HepG2 (cell line): ENCODE measurements at regions not wholly inside any gene's neighbourhood (a gene's known extent, or its start where the extent isn't known, plus 50 kb on each side); places are given as distances from the start of the nearest gene placed in this dataset.
A peak's percentile ranks its signal among the peaks of the same experiment; 100 is the strongest.

ENCODE experiments used
- ATAC-seq: fragments of 200-7000 bp; cut with Tn5 transposase; 3 replicates; pipeline ENCODE4 v1.9.1; 2020; ENCODE audit warnings: mild to moderate bottlenecking, moderate library complexity
- BruUV-seq: library from RNA; stranded (reverse); fragments of 400-500 nt; replicated peaks from 2 replicates; lab custom pipeline; 2021; lab: Mats Ljungman, UMichigan
- CTCF ChIA-PET: fragments of 300-600 bp; formaldehyde crosslinking; extraction: SDS; loops from one replicate; lab custom pipeline; 2021; ENCODE audit warnings: low total read pairs, inconsistent platforms, low intra/inter-chr PET ratio; lab: Yijun Ruan, JAX
- POLR2A ChIA-PET: fragments of 350-600 bp; sonication (Branson Sonifier 250); formaldehyde crosslinking; loops from one replicate; lab custom pipeline; 2020; ENCODE audit warnings: antibody characterized with exemption, inconsistent platforms; lab: Yijun Ruan, JAX
- DNase-seq: peaks from one replicate; pipeline ENCODE4 v3.0.0-alpha.2; 2015; ENCODE audit warnings: low spot score
- FAIRE-seq: peaks from 3 replicates; lab custom pipeline; 2011; peaks lifted over from hg19 to GRCh38; lab: Jason Lieb, UNC
- H2AFZ ChIP-seq: one replicate; pipeline ENCODE4 v1.6.1; 2011; ENCODE audit warnings: low read length, inconsistent platforms
- H3K27ac ChIP-seq: fragments of 300-600 bp; 3 replicates; pipeline ENCODE4 v1.8.0; 2011; ENCODE audit warnings: mixed run types, mild to moderate bottlenecking, mixed read lengths, low read length, inconsistent platforms; ENCODE audit not compliant: insufficient read depth; ENCODE audit errors: extremely low read length
- H3K27me3 ChIP-seq, 2 experiments: fragments of 200-600 bp in 1 of 2; 2 replicates in 1 of 2; 3 replicates in 1 of 2; pipeline versions ENCODE4 v1.6.0 to v1.8.0; 2011; ENCODE audit warnings: low read length in 2 of 2, mild to moderate bottlenecking in 2 of 2, moderate library complexity in 2 of 2, inconsistent platforms in 1 of 2; ENCODE audit not compliant: insufficient read depth in 2 of 2, control insufficient read depth in 1 of 2
- H3K36me3 ChIP-seq, 2 experiments: fragments of 200-600 bp in 1 of 2; replicated peaks in 1 of 2; 2 replicates in 1 of 2; 3 replicates in 1 of 2; pipeline versions ENCODE4 v1.5.1 to v1.8.0; 2011; ENCODE audit warnings: low read length in 2 of 2, inconsistent platforms in 1 of 2; ENCODE audit not compliant: insufficient read depth in 2 of 2, control insufficient read depth in 1 of 2
- H3K4me1 ChIP-seq: 2 replicates; pipeline ENCODE4 v1.5.1; 2012; ENCODE audit warnings: low read length, inconsistent platforms; ENCODE audit not compliant: insufficient read depth
- H3K4me2 ChIP-seq: 2 replicates; pipeline ENCODE4 v1.6.0; 2011; ENCODE audit warnings: low read depth, low read length, inconsistent platforms
- H3K4me3 ChIP-seq, 3 experiments: fragments of 200-600 bp in 1 of 3; sonication (generic), shearing (Covaris generic) in 1 of 3; replicated peaks in 1 of 3; 2 replicates each; pipeline ENCODE4 v1.5.1; 2011 to 2016; ENCODE audit warnings: low read length in 3 of 3, inconsistent platforms in 2 of 3, low read depth in 2 of 3, mild to moderate bottlenecking in 2 of 3, control low read depth in 1 of 3, mixed read lengths in 1 of 3; ENCODE audit not compliant: insufficient read depth in 1 of 3
- H3K79me2 ChIP-seq: one replicate; pipeline ENCODE4 v1.6.1; 2011; ENCODE audit warnings: low read length, inconsistent platforms; ENCODE audit not compliant: insufficient read depth
- H3K9ac ChIP-seq: 2 replicates; pipeline ENCODE4 v1.6.0; 2011; ENCODE audit warnings: mild to moderate bottlenecking, low read depth, low read length, inconsistent platforms; ENCODE audit not compliant: insufficient read depth
- H3K9me3 ChIP-seq: 2 replicates; pipeline ENCODE4 v1.5.1; 2012; ENCODE audit warnings: mild to moderate bottlenecking, low read length
- H4K20me1 ChIP-seq: 2 replicates; pipeline ENCODE4 v1.6.0; 2011; ENCODE audit warnings: inconsistent platforms, mild to moderate bottlenecking, low read length, moderate library complexity; ENCODE audit not compliant: insufficient read depth
- CAMTA2 ChIP-seq: sonication (generic); formaldehyde crosslinking; IDR thresholded peaks from 2 replicates; pipeline ENCODE4 v1.4.0; 2020; ENCODE audit warnings: mild to moderate bottlenecking, missing genetic modification reagents, borderline replicate concordance
- CTCF ChIP-seq: sonication (generic); formaldehyde crosslinking; IDR thresholded peaks from 2 replicates; pipeline ENCODE4 v1.5.0; 2020; ENCODE audit warnings: mild to moderate bottlenecking, missing genetic modification reagents, moderate library complexity
- FOXJ3 ChIP-seq: sonication (generic); formaldehyde crosslinking; IDR thresholded peaks from 2 replicates; pipeline ENCODE4 v1.4.0; 2020; ENCODE audit warnings: missing genetic modification reagents, mild to moderate bottlenecking, borderline replicate concordance
- JUNB ChIP-seq: sonication (generic); formaldehyde crosslinking; IDR thresholded peaks from 2 replicates; pipeline ENCODE4 v1.8.0; 2022; ENCODE audit warnings: missing genetic modification reagents, mild to moderate bottlenecking, borderline replicate concordance
- KLF15 ChIP-seq: sonication (generic); formaldehyde crosslinking; IDR thresholded peaks from 2 replicates; pipeline ENCODE4 v1.8.1; 2023; ENCODE audit warnings: borderline replicate concordance, mild to moderate bottlenecking, inconsistent platforms, missing genetic modification reagents, mixed read lengths
- MAF1 ChIP-seq: sonication (generic); formaldehyde crosslinking; IDR thresholded peaks from 2 replicates; pipeline ENCODE4 v1.5.0; 2020; ENCODE audit warnings: missing genetic modification reagents, borderline replicate concordance
- MAX ChIP-seq: IDR thresholded peaks from 2 replicates; pipeline ENCODE4 v1.6.1; 2012; ENCODE audit warnings: inconsistent platforms
- NFATC3 ChIP-seq: sonication (generic); formaldehyde crosslinking; IDR thresholded peaks from 2 replicates; pipeline ENCODE4 v1.5.1; 2020; ENCODE audit warnings: mild to moderate bottlenecking, missing genetic modification reagents
- NONO ChIP-seq, 2 experiments: fragments of 450-650 bp in 1 of 2; sonication (generic) in 1 of 2; formaldehyde crosslinking in 1 of 2; IDR thresholded peaks in 1 of 2; conservative IDR thresholded peaks in 1 of 2; 2 replicates each; pipeline versions ENCODE4 v1.6.1 to v1.8.0; 2017 to 2022; ENCODE audit warnings: mild to moderate bottlenecking in 1 of 2, missing genetic modification reagents in 1 of 2, moderate library complexity in 1 of 2
- SMAD1 ChIP-seq: sonication (generic); formaldehyde crosslinking; IDR thresholded peaks from 2 replicates; pipeline ENCODE4 v1.4.0; 2020; ENCODE audit warnings: missing genetic modification reagents, low read depth, mild to moderate bottlenecking, borderline replicate concordance
- STAT5B ChIP-seq: sonication (generic); formaldehyde crosslinking; IDR thresholded peaks from 2 replicates; pipeline ENCODE4 v1.4.0; 2020; ENCODE audit warnings: missing genetic modification reagents
- XBP1 ChIP-seq: sonication (generic); formaldehyde crosslinking; IDR thresholded peaks from 2 replicates; pipeline ENCODE4 v1.5.0; 2020; ENCODE audit warnings: missing genetic modification reagents
- ZNF143 ChIP-seq: sonication (generic); formaldehyde crosslinking; IDR thresholded peaks from 2 replicates; pipeline ENCODE4 v1.4.0; 2020; ENCODE audit warnings: missing genetic modification reagents
- ZNF17 ChIP-seq: sonication (generic); formaldehyde crosslinking; IDR thresholded peaks from 2 replicates; pipeline ENCODE4 v1.5.0; 2020; ENCODE audit warnings: mild to moderate bottlenecking, missing genetic modification reagents
- ZNF3 ChIP-seq: IDR thresholded peaks from 2 replicates; pipeline ENCODE4 v1.7.0; 2017; ENCODE audit warnings: inconsistent platforms
- in situ Hi-C: cut with HindIII; loops from 2 replicates; pipeline ENCODE4 v1.10.0; 2017; ENCODE audit warnings: low pct_unique_long_range_greater_than_20kb; ENCODE audit not compliant: extremely low pct_ligation_motif_present
- intact Hi-C: fragments of 100-400 bp; cut with micrococcal nuclease; formaldehyde crosslinking; loops from one replicate; pipeline ENCODE4 v1.10.0; 2022; ENCODE audit not compliant: unreplicated experiment
- TF ChIP-seq, protein P1 (sequence below): IDR thresholded peaks from 2 replicates; pipeline ENCODE4 v1.6.1; 2018; ENCODE audit warnings: missing genetic modification reagents
- TF ChIP-seq, protein P2 (sequence below): sonication (generic); formaldehyde crosslinking; IDR thresholded peaks from 2 replicates; pipeline ENCODE4 v1.9.0; 2021; ENCODE audit warnings: missing genetic modification reagents, mild to moderate bottlenecking, borderline replicate concordance

DNA sequence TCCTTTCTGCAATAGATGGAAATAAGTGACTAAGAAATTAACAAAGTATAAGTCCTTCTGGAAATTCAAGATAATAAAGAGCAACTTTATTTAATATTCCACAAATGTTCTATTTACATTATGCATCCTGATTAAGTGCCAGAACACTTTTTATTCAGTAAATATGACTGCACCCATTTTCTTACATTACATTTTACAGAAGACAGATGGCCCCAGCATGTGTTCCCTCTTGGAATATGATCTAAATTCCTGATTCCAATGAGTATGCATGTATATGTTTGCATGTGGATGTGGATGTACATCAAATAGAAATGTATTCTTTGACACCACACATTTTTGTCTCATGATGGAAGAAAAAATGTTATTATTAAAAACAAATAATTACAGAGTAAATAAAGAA, 628.7 kb upstream of the SEMA3D start:
- Histone ChIP-seq H3K4me3 (no peak overlapping the region), H3K79me2 (no peaks in the 10 kb centered on the region), H3K27ac (no peak overlapping the region), H3K4me2 (no peak overlapping the region), H3K4me1 (no peaks in the 10 kb centered on the region), H3K36me3 (no peaks in the 10 kb centered on the region), H2AFZ (no peak overlapping the region), H3K9ac (no peak overlapping the region), H3K27me3 (no peaks in the 10 kb centered on the region), H3K9me3 (no peaks in the 10 kb centered on the region), H4K20me1 (no peaks in the 10 kb centered on the region)
- intact Hi-C loops (no loop called here), in situ Hi-C loops (no loop called here)
- ATAC-seq = no peak
- no peak for DNase-seq
- ChIA-PET CTCF (no interaction called here), POLR2A (no interaction called here)
- no peak for TF ChIP-seq ZNF17 (CRISPR knock-in tag)
- TF ChIP-seq, protein P1, sequence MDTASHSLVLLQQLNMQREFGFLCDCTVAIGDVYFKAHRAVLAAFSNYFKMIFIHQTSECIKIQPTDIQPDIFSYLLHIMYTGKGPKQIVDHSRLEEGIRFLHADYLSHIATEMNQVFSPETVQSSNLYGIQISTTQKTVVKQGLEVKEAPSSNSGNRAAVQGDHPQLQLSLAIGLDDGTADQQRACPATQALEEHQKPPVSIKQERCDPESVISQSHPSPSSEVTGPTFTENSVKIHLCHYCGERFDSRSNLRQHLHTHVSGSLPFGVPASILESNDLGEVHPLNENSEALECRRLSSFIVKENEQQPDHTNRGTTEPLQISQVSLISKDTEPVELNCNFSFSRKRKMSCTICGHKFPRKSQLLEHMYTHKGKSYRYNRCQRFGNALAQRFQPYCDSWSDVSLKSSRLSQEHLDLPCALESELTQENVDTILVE (CRISPR knock-in tag) = no peak
- no peak for TF ChIP-seq ZNF3 (CRISPR knock-in tag)
- TF ChIP-seq ZNF143 = no peak
- TF ChIP-seq STAT5B (CRISPR knock-in tag) = no peak
- no peak for TF ChIP-seq KLF15 (CRISPR knock-in tag)
- no peak for TF ChIP-seq FOXJ3
- no peak for TF ChIP-seq CAMTA2 (CRISPR knock-in tag)
- no peak for TF ChIP-seq JUNB
- TF ChIP-seq MAF1 = no peak
- TF ChIP-seq SMAD1 (CRISPR knock-in tag) = no peak
- FAIRE-seq = no peak
- BruUV-seq = no TSS peak

GRCh38 chr7:85806321-85806720, 619.5 kb upstream of the SEMA3D start:
- H2AFZ ChIP-seq = no peak overlapping the region
- H3K4me3 ChIP-seq = no peak overlapping the region
- ATAC-seq (peak; percentile 78), FAIRE-seq (no peak), DNase-seq (peak; percentile 2)
- H3K4me2 ChIP-seq = no peak overlapping the region
- in situ Hi-C loops (no loop called here), intact Hi-C loops (no loop called here)
- no peaks in the 10 kb centered on the region for H3K27me3 ChIP-seq
- no peaks in the 10 kb centered on the region for H3K4me1 ChIP-seq
- BruUV-seq = no TSS peak
- no peaks in the 10 kb centered on the region for H4K20me1 ChIP-seq
- no peaks in the 10 kb centered on the region for H3K36me3 ChIP-seq
- H3K9me3 ChIP-seq = no peaks in the 10 kb centered on the region
- no peak for TF ChIP-seq XBP1 (CRISPR knock-in tag)
- TF ChIP-seq NFATC3 (CRISPR knock-in tag) = no peak
- no peak for TF ChIP-seq NONO (IDR thresholded peaks at IDR 0.05)
- TF ChIP-seq NONO (CRISPR knock-in tag; conservative IDR thresholded peaks at IDR 0.05) = no peak
- TF ChIP-seq CTCF (CRISPR knock-in tag) = 0 out of 2 replicates have a peak, but pooled peaks have one; percentile 11
- no peak for TF ChIP-seq MAX
- TF ChIP-seq, protein P2, sequence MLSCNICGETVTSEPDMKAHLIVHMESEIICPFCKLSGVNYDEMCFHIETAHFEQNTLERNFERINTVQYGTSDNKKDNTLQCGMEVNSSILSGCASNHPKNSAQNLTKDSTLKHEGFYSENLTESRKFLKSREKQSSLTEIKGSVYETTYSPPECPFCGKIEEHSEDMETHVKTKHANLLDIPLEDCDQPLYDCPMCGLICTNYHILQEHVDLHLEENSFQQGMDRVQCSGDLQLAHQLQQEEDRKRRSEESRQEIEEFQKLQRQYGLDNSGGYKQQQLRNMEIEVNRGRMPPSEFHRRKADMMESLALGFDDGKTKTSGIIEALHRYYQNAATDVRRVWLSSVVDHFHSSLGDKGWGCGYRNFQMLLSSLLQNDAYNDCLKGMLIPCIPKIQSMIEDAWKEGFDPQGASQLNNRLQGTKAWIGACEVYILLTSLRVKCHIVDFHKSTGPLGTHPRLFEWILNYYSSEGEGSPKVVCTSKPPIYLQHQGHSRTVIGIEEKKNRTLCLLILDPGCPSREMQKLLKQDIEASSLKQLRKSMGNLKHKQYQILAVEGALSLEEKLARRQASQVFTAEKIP (CRISPR knock-in tag) = no peak
- TF ChIP-seq, all 625 proteins: peak for 1
- CTCF ChIA-PET = no interaction called here
- POLR2A ChIA-PET = no interaction called here
- Histone ChIP-seq H3K79me2 (no peaks in the 10 kb centered on the region), H3K9ac (no peak overlapping the region), H3K27ac (no peak overlapping the region)
